ENCODE measurements at regions not wholly inside any gene's neighbourhood (a gene's known extent, or its start where the extent isn't known, plus 50 kb on each side); places are given as distances from the start of the nearest gene placed in this dataset.
"Not testable (repeated sequence)": the region's sequence is repeated elsewhere in the genome, so short reads cannot be mapped to it uniquely, and the experiment has no call there.

- H3K9me1 ChIP-seq (ENCODE audit: control insufficient read depth, extremely low read depth, insufficient read depth, low read length): no peaks in the 10 kb centered on the region
- no peaks in the 10 kb centered on the region for H3K36me3 ChIP-seq (ENCODE audit: control insufficient read depth in 2 of 2, extremely low read depth in 1 of 2, insufficient read depth in 2 of 2, low read length in 2 of 2)
- H2AFZ ChIP-seq (ENCODE audit: control insufficient read depth, low read length): no peak overlapping the region
- H3K27me3 ChIP-seq (ENCODE audit: control insufficient read depth, extremely low read depth, insufficient read depth, low read length): no peaks in the 10 kb centered on the region
- TF ChIP-seq, protein P1, sequence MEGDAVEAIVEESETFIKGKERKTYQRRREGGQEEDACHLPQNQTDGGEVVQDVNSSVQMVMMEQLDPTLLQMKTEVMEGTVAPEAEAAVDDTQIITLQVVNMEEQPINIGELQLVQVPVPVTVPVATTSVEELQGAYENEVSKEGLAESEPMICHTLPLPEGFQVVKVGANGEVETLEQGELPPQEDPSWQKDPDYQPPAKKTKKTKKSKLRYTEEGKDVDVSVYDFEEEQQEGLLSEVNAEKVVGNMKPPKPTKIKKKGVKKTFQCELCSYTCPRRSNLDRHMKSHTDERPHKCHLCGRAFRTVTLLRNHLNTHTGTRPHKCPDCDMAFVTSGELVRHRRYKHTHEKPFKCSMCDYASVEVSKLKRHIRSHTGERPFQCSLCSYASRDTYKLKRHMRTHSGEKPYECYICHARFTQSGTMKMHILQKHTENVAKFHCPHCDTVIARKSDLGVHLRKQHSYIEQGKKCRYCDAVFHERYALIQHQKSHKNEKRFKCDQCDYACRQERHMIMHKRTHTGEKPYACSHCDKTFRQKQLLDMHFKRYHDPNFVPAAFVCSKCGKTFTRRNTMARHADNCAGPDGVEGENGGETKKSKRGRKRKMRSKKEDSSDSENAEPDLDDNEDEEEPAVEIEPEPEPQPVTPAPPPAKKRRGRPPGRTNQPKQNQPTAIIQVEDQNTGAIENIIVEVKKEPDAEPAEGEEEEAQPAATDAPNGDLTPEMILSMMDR (optimal IDR thresholded peaks at IDR 0.05 in 1 of 3, IDR thresholded peaks at IDR 0.05 in 1 of 3, conservative IDR thresholded peaks at IDR 0.05 in 1 of 3; ENCODE audit: extremely low read depth in 1 of 3, insufficient read depth in 2 of 3, low read length in 3 of 3): no peak
- no peak for TF ChIP-seq EZH2 (IDR thresholded peaks at IDR 0.05; ENCODE audit: low read length)
- H3K9me3 ChIP-seq (ENCODE audit: control insufficient read depth, low read depth, low read length): no peaks in the 10 kb centered on the region
- peaks cover 3% of the 10 kb centered on the region for H3K4me1 ChIP-seq (ENCODE audit: control insufficient read depth, extremely low read depth, insufficient read depth, low read length)
- no peak overlapping the region for H3K4me3 ChIP-seq (ENCODE audit: control insufficient read depth in 2 of 3, extremely low read depth in 1 of 3, insufficient read depth in 2 of 3, low read depth in 1 of 3, low read length in 3 of 3)
- FAIRE-seq: no peak
- H3K4me2 ChIP-seq (ENCODE audit: control insufficient read depth, extremely low read depth, insufficient read depth, low read depth, low read length): no peak overlapping the region
- no peak for DNase-seq (ENCODE audit: low read depth, low spot score)
- H3K27ac ChIP-seq (ENCODE audit: control insufficient read depth, insufficient read depth, low read length): no peak overlapping the region
- H4K20me1 ChIP-seq (ENCODE audit: control insufficient read depth, extremely low read depth, insufficient read depth, low read length): no peaks in the 10 kb centered on the region
- H3K79me2 ChIP-seq (ENCODE audit: control insufficient read depth, insufficient read depth, low read length): no peaks in the 10 kb centered on the region
- no peak overlapping the region for H3K9ac ChIP-seq (ENCODE audit: control insufficient read depth, extremely low read depth, insufficient read depth, low read length)
- dilution Hi-C loops (cut with MboI; ENCODE audit: extremely low pct_ligation_motif_present, low sequenced_read_pairs): no loop called here
These were observed 229.6 kb downstream of the OPA1 start for GRCh38 chr3:193822492-193823212.

DNA sequence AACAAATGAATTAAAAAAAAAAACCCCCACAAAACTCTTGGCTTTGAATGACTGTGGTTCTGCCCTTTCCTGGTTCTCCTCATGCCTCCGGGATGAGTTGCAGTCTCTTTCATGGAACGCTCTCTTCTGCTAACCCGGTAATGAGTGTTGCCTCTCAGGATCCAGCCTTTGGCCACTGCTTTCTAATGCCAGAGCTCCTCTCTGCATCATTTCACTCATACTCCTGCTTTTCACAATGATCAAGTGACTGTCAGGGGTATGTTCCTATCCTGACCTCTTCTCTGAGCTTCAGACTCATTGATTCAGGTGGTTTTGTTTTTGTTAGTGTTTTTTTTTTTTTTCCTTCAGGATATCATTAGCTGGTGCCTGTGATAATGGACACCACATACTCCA, 230.2 kb downstream of the OPA1 start:
- H4K20me1 ChIP-seq (ENCODE audit: control insufficient read depth, extremely low read depth, insufficient read depth, low read length); H3K4me3 ChIP-seq (ENCODE audit: control insufficient read depth in 2 of 3, extremely low read depth in 1 of 3, insufficient read depth in 2 of 3, low read depth in 1 of 3, low read length in 3 of 3); H2AFZ ChIP-seq (ENCODE audit: control insufficient read depth, low read length); H3K4me2 ChIP-seq (ENCODE audit: control insufficient read depth, extremely low read depth, insufficient read depth, low read depth, low read length); H3K27me3 ChIP-seq (ENCODE audit: control insufficient read depth, extremely low read depth, insufficient read depth, low read length); H3K79me2 ChIP-seq (ENCODE audit: control insufficient read depth, insufficient read depth, low read length); dilution Hi-C loops (cut with MboI; ENCODE audit: extremely low pct_ligation_motif_present, low sequenced_read_pairs); DNase-seq (ENCODE audit: low read depth, low spot score); H3K27ac ChIP-seq (ENCODE audit: control insufficient read depth, insufficient read depth, low read length); H3K4me1 ChIP-seq (ENCODE audit: control insufficient read depth, extremely low read depth, insufficient read depth, low read length); H3K9ac ChIP-seq (ENCODE audit: control insufficient read depth, extremely low read depth, insufficient read depth, low read length); H3K9me3 ChIP-seq (ENCODE audit: control insufficient read depth, low read depth, low read length); H3K9me1 ChIP-seq (ENCODE audit: control insufficient read depth, extremely low read depth, insufficient read depth, low read length); H3K36me3 ChIP-seq (ENCODE audit: control insufficient read depth in 2 of 2, extremely low read depth in 1 of 2, insufficient read depth in 2 of 2, low read length in 2 of 2): not testable (repeated sequence)
- FAIRE-seq: peak; percentile 13

DNA sequence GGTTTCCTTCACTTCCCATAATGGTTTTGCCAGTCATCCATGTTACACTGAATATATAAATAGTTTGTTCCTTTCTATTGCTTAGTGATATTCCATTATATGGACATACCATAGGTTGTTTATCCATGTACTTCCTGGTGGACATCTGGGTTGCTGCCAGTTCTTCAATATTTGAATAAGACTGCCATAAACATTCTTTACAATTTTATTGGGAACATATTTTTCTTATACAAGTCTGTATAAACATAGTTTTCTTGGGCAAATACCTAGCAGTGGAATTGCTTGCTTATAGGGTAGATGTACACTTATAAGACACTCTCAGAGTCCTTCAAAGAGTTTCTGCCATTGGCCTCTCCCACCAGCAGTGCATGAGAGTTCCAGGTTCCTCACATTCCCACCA, 231.4 kb downstream of the OPA1 start:
- Histone ChIP-seq H2AFZ (ENCODE audit: control insufficient read depth, low read length) (no peak overlapping the region), H4K20me1 (ENCODE audit: control insufficient read depth, extremely low read depth, insufficient read depth, low read length) (no peaks in the 10 kb centered on the region), H3K9me3 (ENCODE audit: control insufficient read depth, low read depth, low read length) (no peaks in the 10 kb centered on the region), H3K36me3 (ENCODE audit: control insufficient read depth in 2 of 2, extremely low read depth in 1 of 2, insufficient read depth in 2 of 2, low read length in 2 of 2) (no peaks in the 10 kb centered on the region), H3K27me3 (ENCODE audit: control insufficient read depth, extremely low read depth, insufficient read depth, low read length) (no peaks in the 10 kb centered on the region), H3K79me2 (ENCODE audit: control insufficient read depth, insufficient read depth, low read length) (no peaks in the 10 kb centered on the region), H3K4me3 (ENCODE audit: control insufficient read depth in 2 of 3, extremely low read depth in 1 of 3, insufficient read depth in 2 of 3, low read depth in 1 of 3, low read length in 3 of 3) (no peak overlapping the region), H3K4me1 (ENCODE audit: control insufficient read depth, extremely low read depth, insufficient read depth, low read length) (peaks cover 15% of the 10 kb centered on the region), H3K9ac (ENCODE audit: control insufficient read depth, extremely low read depth, insufficient read depth, low read length) (no peak overlapping the region), H3K27ac (ENCODE audit: control insufficient read depth, insufficient read depth, low read length) (no peak overlapping the region), H3K4me2 (ENCODE audit: control insufficient read depth, extremely low read depth, insufficient read depth, low read depth, low read length) (no peak overlapping the region), H3K9me1 (ENCODE audit: control insufficient read depth, extremely low read depth, insufficient read depth, low read length) (no peaks in the 10 kb centered on the region)
- TF ChIP-seq EZH2 (IDR thresholded peaks at IDR 0.05; ENCODE audit: low read length): no peak
- TF ChIP-seq, protein P1 (optimal IDR thresholded peaks at IDR 0.05 in 1 of 3, IDR thresholded peaks at IDR 0.05 in 1 of 3, conservative IDR thresholded peaks at IDR 0.05 in 1 of 3; ENCODE audit: extremely low read depth in 1 of 3, insufficient read depth in 2 of 3, low read length in 3 of 3): no peak
- FAIRE-seq (no peak), DNase-seq (ENCODE audit: low read depth, low spot score) (no peak)
- dilution Hi-C loops (cut with MboI; ENCODE audit: extremely low pct_ligation_motif_present, low sequenced_read_pairs): no loop called here

Measured in keratinocyte (primary cell).